ENCODE measurements at regions not wholly inside any gene's neighbourhood (a gene's known extent, or its start where the extent isn't known, plus 50 kb on each side); places are given as distances from the start of the nearest gene placed in this dataset.

GRCh38 chr14:105837349-105838063, 311.1 kb downstream of the TMEM121 start:
- no peak for DNase-seq

GRCh38 chr14:105838107-105838506, 311.7 kb downstream of the TMEM121 start:
- no peak for DNase-seq

GRCh38 chr14:105838591-105839424, 312.4 kb downstream of the TMEM121 start:
- DNase-seq: no peak

GRCh38 chr14:105839425-105840265, 313.3 kb downstream of the TMEM121 start:
- no peak for DNase-seq

- DNase-seq: no peak
Measured at GRCh38 chr14:105840266-105841021, 314.1 kb downstream of the TMEM121 start.

- no peak for DNase-seq
Measured at GRCh38 chr14:105841022-105842009, 314.9 kb downstream of the TMEM121 start.

- DNase-seq: no peak
Measured at GRCh38 chr14:105842105-105842504, 315.7 kb downstream of the TMEM121 start.

GRCh38 chr14:105843444-105844046, 317.2 kb downstream of the TMEM121 start:
- no peak for DNase-seq

GRCh38 chr14:105844047-105844630, 317.8 kb downstream of the TMEM121 start:
- no peak for DNase-seq

- DNase-seq: no peak
Measured at GRCh38 chr14:105844810-105845724, 318.7 kb downstream of the TMEM121 start.

- no peak for DNase-seq
Measured at GRCh38 chr14:105845725-105846309, 319.4 kb downstream of the TMEM121 start.

GRCh38 chr14:105846312-105846711, 319.9 kb downstream of the TMEM121 start:
- no peak for DNase-seq

GRCh38 chr14:105847400-105847799, 321.0 kb downstream of the TMEM121 start:
- no peak for DNase-seq

- DNase-seq: no peak
Measured at GRCh38 chr14:105848570-105848969, 322.2 kb downstream of the TMEM121 start.

- DNase-seq: no peak
Measured at GRCh38 chr14:105849933-105850626, 323.7 kb downstream of the TMEM121 start.

GRCh38 chr14:105850853-105851581, 324.6 kb downstream of the TMEM121 start:
- DNase-seq: no peak

GRCh38 chr14:105851716-105852377, 325.5 kb downstream of the TMEM121 start:
- no peak for DNase-seq
